GM21367 (cell line): ENCODE measurements at regions not wholly inside any gene's neighbourhood (a gene's known extent, or its start where the extent isn't known, plus 50 kb on each side); places are given as distances from the start of the nearest gene placed in this dataset.

ENCODE experiments used
- ATAC-seq: cut with Tn5 transposase; IDR thresholded peaks from one replicate; pipeline ENCODE4 v1.9.1; 2021; ENCODE audit not compliant: unreplicated experiment

DNA sequence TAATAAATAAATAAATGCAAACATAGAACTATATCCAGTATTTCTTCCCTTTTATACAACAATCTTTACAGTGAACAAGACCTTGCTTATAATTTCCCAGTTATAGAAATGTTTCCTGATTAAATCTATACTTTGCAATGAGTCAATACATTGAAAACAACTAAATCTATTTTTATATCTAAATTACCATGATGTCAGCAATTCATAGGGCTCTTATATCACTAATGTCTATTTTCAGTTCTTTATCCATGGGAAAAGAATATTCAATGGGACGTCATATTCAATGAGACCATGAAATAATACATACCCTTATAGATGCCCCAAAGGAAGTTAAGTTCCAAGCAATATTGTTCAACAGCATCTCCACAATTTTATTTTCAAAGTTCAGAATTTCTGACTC lies 359.9 kb downstream of the CASP12 start:
- no peak for ATAC-seq

DNA sequence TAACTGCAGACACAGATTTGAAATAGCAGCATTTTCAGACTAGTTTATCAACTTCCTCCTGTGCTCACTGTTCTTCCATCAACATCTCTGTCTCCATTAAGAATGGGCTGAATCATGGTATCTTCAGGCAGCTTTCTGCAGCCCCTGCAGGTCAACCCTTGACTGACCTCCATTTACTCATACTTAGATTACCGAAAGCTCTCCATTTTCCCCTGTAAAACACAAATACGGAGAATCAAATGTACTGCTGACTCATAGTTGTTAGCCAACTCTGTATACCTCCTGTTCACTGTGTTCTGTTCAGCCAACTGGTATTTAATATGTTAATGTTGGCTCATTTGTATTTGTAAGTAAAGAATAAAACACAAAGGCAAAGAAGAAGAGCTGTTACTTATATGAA lies 364.0 kb downstream of the CASP12 start:
- no peak for ATAC-seq

- ATAC-seq: no peak
Measured at GRCh38 chr11:104531894-104532293, 366.4 kb downstream of the CASP12 start.

DNA sequence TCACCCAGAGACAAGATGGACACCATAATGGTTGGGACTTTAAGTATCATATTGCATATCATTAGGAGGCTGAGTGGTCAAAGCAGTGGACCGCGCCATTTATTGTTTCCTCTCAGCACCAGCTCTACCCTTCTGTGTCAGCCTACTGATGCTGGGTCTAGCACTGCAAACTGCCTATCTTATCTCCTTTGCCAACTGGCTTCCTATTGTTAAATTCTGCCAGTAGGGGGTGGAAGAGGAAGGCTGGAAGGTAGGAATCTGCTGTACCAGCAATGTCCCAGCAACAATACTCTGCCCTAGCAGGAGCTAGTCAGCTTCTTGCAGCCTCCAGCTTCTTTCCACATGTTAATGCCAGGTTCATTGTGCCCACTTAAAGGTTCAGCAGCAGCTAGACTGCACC lies 367.1 kb upstream of the PDGFD start:
- ATAC-seq: peak; percentile 45

DNA sequence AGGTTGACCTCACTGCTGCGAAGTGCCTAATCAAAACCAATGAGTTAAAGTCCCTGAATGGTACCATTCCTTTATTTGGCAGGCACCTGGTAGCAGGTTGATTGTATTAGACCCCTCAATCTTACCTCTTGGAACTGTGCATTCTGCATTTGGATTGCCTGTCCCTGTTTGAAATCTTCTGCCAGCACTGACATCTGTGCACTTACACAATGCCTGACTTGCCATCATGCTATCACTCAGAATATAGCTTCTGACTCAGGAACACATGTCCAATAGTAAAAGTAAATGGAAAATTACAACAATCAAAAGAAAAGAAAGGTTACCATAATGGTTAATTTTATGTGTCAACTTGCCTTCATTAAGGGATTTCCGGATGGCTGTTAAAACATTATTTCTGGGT lies 366.0 kb upstream of the PDGFD start:
- no peak for ATAC-seq

DNA sequence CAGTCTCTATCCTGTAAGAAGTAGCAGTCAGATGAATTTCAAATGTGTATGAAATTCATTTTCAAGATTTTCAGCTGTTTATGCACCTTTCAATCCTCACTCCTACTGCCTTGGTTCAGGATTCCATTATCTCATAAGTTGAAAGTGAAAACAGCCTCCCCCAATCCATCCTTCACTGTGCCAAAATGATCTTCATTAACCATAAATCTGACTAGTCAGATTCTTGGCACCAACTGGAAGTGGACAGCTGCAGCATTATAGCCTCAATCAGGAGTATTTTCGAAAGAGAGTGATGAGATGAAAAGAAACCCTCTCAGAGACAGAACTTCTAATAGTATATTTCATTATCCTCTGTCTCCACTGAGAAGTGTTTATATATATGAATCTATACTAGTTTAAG lies 365.3 kb upstream of the PDGFD start:
- no peak for ATAC-seq

DNA sequence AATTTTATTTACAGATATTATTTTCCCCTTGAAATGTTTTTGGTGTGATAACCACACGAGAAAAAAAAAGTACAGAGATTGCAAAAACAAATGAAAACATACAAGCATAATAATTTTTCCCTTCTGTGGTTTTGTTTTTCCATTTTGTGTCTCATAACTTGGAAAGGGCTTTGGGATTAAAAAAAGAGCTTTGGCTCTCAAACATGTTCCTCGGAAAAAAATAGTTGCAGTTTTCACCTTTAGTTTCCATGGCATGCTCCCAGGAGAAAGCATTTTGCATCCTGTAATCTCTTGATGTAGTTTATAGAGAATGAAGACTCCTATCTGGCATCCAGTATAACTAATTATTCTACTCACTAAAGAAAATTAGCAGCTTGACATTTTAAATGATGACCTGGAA lies 362.1 kb upstream of the PDGFD start:
- no peak for ATAC-seq

DNA sequence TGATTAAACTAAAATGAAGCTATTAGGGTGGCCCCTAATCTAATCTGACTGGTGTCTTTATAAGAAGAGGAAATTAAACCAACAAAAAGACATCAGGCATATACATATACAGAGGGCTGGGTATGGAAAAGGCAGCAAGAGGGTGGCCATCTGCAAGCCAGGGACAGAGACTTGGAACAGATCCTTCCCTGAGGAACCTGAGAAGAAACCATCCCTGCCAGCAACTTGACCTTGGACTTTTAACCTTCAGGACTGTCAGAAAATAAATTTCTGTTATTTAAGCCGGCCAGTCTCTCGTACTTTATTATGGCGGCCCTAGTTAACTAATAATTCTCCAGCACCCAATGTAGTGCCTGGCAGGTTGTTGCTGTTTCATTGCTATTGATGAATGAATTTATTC lies 361.5 kb upstream of the PDGFD start:
- no peak for ATAC-seq

GRCh38 chr11:104524254-104524653 lies 360.3 kb upstream of the PDGFD start:
- ATAC-seq: no peak

DNA sequence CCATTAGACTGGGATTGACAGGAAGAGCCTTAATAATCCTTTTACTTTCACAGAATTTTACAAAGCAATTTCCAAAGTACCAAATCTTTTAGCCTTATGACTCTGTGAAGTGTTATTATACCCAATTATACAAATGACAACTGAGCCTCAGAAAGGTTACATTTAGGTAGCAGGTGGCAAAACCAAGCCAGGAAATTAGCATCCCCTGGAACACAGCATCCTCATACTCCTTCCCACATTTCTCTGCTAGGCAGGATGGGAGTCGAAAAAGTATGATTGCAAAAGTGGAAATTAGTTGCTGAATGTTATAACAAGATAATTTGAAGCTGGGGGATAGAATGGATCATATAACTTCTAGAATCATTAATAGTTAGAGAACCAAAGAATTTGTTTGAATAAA lies 359.7 kb upstream of the PDGFD start:
- no peak for ATAC-seq

DNA sequence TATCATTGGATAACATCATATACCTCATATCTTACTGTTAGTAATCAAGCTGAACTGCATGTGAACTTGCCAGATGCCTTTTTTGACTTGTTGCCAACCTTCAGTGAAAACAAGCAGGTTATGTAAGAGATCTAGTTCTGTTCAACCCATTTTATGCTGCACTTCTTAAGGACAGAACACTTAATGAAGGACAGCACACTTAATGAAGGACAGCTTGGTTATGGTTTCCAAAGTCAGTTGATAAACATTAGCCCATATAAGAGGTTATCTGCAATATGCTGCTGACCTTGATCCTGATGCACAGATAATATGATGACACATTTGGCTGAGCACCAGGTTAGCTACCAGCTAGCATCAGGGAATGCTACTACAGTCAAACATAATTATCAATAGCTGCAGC lies 358.7 kb upstream of the PDGFD start:
- ATAC-seq: no peak

DNA sequence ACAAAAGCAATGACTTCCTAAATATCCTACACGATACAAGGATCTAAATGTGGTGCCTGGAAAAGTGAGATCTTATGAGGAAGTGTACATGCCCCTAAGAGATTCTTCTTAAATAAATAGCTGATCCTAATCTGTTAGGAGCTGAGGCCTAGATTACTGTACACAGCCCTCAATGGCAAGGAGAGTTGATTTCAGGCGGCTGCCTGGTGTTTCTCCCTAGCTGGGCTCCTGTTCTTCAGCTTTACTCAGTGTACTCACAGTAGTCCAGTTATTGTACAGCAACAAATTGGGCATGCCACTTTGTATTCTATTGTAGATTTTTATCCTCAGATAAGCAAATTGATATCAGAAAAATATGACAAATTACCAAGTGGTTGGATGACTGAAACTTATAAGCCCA lies 358.2 kb upstream of the PDGFD start:
- ATAC-seq: no peak

DNA sequence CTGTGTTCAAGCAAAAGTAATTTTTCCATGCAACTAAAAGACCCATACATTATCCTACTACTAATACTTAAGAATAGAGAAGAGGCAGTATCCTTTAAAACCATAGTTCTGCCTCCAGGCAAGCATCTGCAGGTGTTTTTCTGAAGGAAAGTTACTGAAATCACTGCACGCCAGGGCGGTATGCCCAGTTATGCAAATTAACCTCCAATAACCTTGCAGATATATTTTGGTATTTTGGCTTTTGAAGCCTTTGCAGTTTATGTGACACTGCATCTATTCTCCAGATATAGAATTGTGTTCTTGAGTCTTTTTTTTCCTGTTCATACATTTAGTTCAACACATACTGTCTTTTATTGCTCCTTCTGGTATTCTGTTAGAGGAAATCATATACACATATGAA lies 346.2 kb upstream of the PDGFD start:
- ATAC-seq: no peak

- no peak for ATAC-seq
Measured at GRCh38 chr11:104490182-104490581, 326.2 kb upstream of the PDGFD start.

DNA sequence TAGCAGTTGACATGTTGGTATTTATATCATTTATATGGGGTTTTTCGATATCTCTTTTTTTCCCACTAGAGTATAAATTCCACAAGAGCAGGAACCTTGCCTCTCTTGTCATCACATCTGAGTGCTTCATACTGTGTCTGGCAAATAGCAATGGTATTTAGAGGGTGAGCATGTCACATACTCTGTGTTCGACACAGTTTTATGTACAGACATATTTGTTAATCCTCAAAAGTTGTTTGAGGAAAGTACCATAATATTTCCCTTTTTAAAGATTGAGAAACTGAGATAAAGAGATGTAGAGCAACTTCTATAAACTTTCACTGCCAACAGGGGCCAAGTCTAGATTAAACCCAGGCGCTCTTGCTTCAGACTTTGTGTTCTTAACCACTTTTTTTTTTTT lies 324.6 kb upstream of the PDGFD start:
- ATAC-seq: no peak

DNA sequence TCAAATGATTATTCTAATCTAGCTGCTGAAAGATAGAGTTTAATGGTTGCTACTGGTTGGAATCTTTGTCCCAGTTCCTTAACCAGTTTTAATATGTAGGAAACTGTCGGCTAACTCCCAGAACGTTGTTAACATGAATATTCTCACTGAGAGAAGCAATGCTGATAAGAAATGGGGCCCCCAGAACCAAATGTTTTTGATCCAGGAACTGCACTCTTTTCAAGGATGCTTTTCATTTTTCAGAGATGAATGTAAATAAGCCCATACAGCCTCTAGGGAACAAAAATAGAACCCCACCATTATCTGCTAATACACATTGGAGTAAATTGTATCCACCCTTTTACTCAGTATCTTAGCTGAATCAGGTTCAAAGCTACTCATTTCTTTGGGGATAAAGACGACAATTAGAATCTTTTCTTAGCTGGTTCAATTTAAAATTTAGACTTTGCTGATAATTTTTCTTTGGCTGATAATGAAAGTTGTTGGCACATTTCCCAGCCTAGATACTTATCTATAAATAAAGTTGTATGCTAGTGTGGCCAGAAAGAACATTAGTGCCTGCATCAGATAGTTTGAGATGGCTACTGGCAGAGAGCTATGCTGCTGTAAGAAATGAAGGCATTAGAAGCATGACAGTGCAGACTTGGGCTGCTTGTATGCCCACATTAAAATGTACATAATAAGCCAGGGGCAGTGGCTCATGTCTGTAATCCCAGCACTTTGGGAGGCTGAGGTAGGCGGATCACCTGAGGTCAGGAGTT lies 323.3 kb upstream of the PDGFD start:
- no peak for ATAC-seq

- no peak for ATAC-seq
Measured at GRCh38 chr11:104484804-104485554, 321.0 kb upstream of the PDGFD start.

DNA sequence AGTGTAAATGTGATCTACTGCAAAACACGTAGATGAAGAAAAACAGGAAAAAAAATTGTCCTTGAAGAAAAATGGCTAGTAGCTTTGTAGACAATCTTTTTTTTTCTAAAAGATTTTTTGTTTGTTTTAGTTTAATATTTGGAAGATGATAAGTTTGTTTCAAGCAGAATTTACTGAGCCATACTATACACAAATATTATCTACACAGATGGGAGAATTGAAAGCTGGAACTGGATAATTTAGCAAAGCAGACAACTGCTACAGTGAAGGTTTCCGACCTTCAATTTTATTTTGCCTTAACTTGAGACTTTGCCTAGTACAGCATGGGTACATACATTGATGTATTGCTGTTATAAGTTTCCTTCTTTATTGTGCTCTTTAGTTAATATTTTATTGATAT lies 313.0 kb upstream of the PDGFD start:
- no peak for ATAC-seq

DNA sequence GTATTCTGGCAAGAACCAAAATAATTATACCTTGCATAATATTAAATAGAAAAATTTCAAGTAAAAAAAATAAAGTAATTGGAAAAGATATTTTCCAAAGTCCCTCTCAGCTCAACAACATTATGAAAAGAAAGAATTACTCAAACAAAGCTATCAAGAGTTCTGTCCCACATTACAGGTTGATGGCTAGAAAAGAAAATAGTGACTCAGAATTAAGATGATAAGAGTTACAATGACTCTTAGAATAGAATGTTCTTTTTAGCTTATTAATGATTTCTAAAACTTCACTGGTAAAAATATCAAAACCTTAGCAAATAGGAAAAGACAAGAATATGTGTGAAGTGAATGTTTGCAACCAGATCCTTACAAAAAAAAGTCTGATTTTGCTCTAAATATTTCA lies 312.5 kb upstream of the PDGFD start:
- ATAC-seq: no peak

DNA sequence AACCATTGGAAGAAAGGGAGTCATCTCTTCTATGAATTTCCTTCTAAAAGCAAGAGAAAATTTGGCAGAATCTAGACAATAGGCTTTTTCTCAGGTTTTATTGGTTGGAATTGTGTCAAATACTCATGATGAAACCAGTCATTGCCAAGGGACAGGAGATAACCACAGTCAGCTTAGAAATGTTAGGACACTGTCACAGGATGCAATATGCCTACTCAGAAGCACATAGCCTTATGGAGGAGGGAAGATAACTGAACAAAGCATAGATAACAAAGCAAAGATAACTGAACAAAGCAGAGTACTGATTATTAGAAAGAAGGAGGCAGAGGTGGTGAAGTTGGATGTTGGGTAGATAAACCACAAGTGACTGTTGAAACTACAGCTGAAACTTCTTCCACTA lies 303.5 kb upstream of the PDGFD start:
- ATAC-seq: no peak

DNA sequence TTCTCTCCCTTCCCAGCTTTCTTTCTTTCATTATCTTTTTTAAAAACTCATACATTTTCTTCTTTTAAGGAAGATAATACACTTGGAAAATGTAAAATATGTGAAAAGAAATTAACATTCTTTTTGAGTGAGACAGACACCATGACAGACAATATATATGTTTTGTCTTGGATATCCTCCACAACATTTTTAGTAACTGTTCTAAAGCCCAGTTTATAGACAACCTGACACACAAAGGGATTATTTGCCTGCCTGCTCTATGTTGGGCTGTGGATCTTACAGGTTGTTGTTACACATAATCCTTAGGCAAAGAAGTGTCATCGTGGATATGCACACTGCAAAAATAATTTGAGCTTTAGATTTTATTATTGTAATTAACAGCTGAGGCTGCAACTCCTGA lies 301.4 kb upstream of the PDGFD start:
- no peak for ATAC-seq

DNA sequence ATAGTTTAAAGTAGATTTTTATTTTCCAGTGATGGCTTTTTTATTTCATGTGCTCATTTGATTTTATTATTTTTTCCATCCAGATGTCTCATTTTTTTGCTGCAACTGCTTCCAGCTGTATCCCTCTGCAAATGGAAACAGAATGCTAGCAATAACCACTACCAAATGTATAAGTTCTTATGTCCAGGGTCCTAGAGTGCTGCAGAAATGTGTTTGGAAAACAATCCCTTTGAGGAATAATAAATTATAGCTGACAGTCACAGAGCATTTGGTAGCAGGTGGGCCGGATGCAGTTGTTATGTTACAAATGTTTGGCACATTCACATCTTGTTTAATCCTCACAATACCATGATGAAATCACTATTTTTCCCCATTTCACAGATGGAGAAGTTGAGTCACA lies 300.7 kb upstream of the PDGFD start:
- ATAC-seq: no peak

DNA sequence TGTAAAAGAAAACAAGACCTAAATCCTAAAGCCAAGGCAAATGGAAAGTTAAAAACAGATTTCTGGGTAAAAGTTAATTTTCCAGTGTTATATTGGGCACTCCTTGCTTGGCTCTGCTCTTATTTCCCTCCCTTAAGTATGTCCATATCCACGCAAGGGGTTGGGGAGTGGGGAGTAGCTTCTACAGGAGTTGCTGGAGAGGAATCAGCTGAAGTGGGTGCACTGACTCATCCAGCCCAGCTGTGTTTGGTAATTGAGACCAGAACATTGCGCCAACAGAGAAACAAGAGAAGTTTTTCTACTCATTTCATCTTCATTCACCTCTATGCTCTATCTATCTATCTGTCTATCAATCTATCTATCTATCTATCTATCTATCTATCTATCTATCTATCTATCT lies 298.4 kb upstream of the PDGFD start:
- ATAC-seq: no peak
